ENCODE measurements at regions not wholly inside any gene's neighbourhood (a gene's known extent, or its start where the extent isn't known, plus 50 kb on each side); places are given as distances from the start of the nearest gene placed in this dataset.
A peak's percentile ranks its signal among the peaks of the same experiment; 100 is the strongest.

GRCh38 chr7:101691822-101692384 is 62.8 kb upstream of the MYL10 start:
- ChIA-PET CTCF (interaction anchor here (0.7 to 0.8 kb wide), 2 partner anchors 11 to 545 kb away, joined by 3 to 4 read pairs; no protein-coding TSS in a partner anchor), POLR2A (interaction anchor here (0.7 kb wide), 1 partner anchor 87 kb away, joined by 3 read pairs; no protein-coding TSS in a partner anchor)
- Mint-ChIP-seq H3K9me3 (no peaks in the 10 kb centered on the region), H3K27ac (no peak overlapping the region), H3K4me3 (no peak overlapping the region), H3K27me3 (ENCODE audit: low read depth) (peaks cover 7% of the 10 kb centered on the region), H3K36me3 (no peaks in the 10 kb centered on the region), H3K4me1 (peaks cover 5% of the 10 kb centered on the region)
- TF ChIP-seq SMAD4 (CRISPR knock-in tag; IDR thresholded peaks at IDR 0.05) (no peak), TP53 (CRISPR knock-in tag; IDR thresholded peaks at IDR 0.05) (no peak), JAZF1 (CRISPR knock-in tag; IDR thresholded peaks at IDR 0.05) (no peak), ZSCAN18 (CRISPR knock-in tag; IDR thresholded peaks at IDR 0.05) (no peak), PRDM15 (CRISPR knock-in tag; IDR thresholded peaks at IDR 0.05) (no peak), CREM (CRISPR knock-in tag; IDR thresholded peaks at IDR 0.05) (no peak), NR1H2 (CRISPR knock-in tag; IDR thresholded peaks at IDR 0.05) (no peak), ZBTB43 (CRISPR knock-in tag; IDR thresholded peaks at IDR 0.05) (no peak), MXD4 (CRISPR knock-in tag; IDR thresholded peaks at IDR 0.05; ENCODE audit: borderline replicate concordance) (no peak), ZNF232 (CRISPR knock-in tag; IDR thresholded peaks at IDR 0.05) (no peak), SOX15 (CRISPR knock-in tag; IDR thresholded peaks at IDR 0.05) (no peak), NR2C2 (CRISPR knock-in tag; IDR thresholded peaks at IDR 0.05) (no peak)
- DNase-seq (ENCODE audit: low spot score): no peak
- no peak for ATAC-seq

- H3K27me3 Mint-ChIP-seq (ENCODE audit: low read depth): peaks cover 7% of the 10 kb centered on the region
- peaks cover 5% of the 10 kb centered on the region for H3K4me1 Mint-ChIP-seq
- TF ChIP-seq ZNF423 (CRISPR knock-in tag; IDR thresholded peaks at IDR 0.05) (no peak), ELF4 (CRISPR knock-in tag; IDR thresholded peaks at IDR 0.05; ENCODE audit: low read depth) (no peak), USF1 (CRISPR knock-in tag; IDR thresholded peaks at IDR 0.05) (no peak), ZNF512 (CRISPR knock-in tag; IDR thresholded peaks at IDR 0.05; ENCODE audit: borderline replicate concordance) (no peak), GABPB1 (CRISPR knock-in tag; IDR thresholded peaks at IDR 0.05) (0 out of 2 replicates have a peak, but pooled peaks have one; percentile 22)
- no peaks in the 10 kb centered on the region for H3K36me3 Mint-ChIP-seq
- POLR2A ChIA-PET: no interaction called here
- no peaks in the 10 kb centered on the region for H3K9me3 Mint-ChIP-seq
- H3K27ac Mint-ChIP-seq: no peak overlapping the region
- DNase-seq (ENCODE audit: low spot score): no peak
- no peak overlapping the region for H3K4me3 Mint-ChIP-seq
- ATAC-seq: no peak
- CTCF ChIA-PET: interaction anchor here (0.6 to 1.1 kb wide), 5 partner anchors 24 to 579 kb away, joined by 3 to 4 read pairs (median 3); no protein-coding TSS in a partner anchor
These were observed 64.5 kb upstream of the MYL10 start for GRCh38 chr7:101693498-101694091.
